A549 (cell line): ENCODE measurements at regions not wholly inside any gene's neighbourhood (a gene's known extent, or its start where the extent isn't known, plus 50 kb on each side); places are given as distances from the start of the nearest gene placed in this dataset.
"Not testable (repeated sequence)": the region's sequence is repeated elsewhere in the genome, so short reads cannot be mapped to it uniquely, and the experiment has no call there.

Experiments
- ATAC-seq, 2 experiments: fragments of 200-7000 bp in 1 of 2; fragments of >200 bp in 1 of 2; cut with Nextera tagmentation in 1 of 2; cut with Tn5 transposase in 1 of 2; 3 replicates each; pipeline versions ENCODE4 v1.8.0 to v1.9.1; 2018 to 2020; ENCODE audit warnings: mild to moderate bottlenecking in 1 of 2, moderate library complexity in 1 of 2
- CTCF ChIA-PET: fragments of 300-600 bp; sonication (Branson Sonifier 250); formaldehyde crosslinking; extraction: SDS; loops from one replicate; lab custom pipeline; 2021; ENCODE audit warnings: antibody characterized with exemption, inconsistent platforms; lab: Yijun Ruan, JAX
- POLR2A ChIA-PET: fragments of 350-600 bp; formaldehyde crosslinking; extraction: SDS; loops from one replicate; lab custom pipeline; 2021; ENCODE audit warnings: antibody characterized with exemption, inconsistent platforms; lab: Yijun Ruan, JAX
- DNase-seq, 2 experiments: peaks; one replicate each; pipeline versions ENCODE4 v3.0.0 to v3.0.0-alpha.2; 2011 to 2016; ENCODE audit warnings: low read depth in 1 of 2, low spot score in 1 of 2
- FAIRE-seq: peaks from 2 replicates; lab custom pipeline; 2011; peaks lifted over from hg19 to GRCh38; lab: Jason Lieb, UNC
- H3K27ac ChIP-seq, 2 experiments: fragments of >200 bp; sonication (Bioruptor Twin); formaldehyde crosslinking; 3 replicates each; pipeline ENCODE4 v1.5.1; 2016 to 2017
- H3K4me1 ChIP-seq: fragments of >200 bp; sonication (Bioruptor Twin); formaldehyde crosslinking; 3 replicates; pipeline ENCODE4 v1.6.1; 2016
- H3K4me2 ChIP-seq: fragments of >200 bp; sonication (Bioruptor Twin); formaldehyde crosslinking; 3 replicates; pipeline ENCODE4 v1.6.1; 2016
- H3K4me3 ChIP-seq: fragments of >200 bp; sonication (Bioruptor Twin); formaldehyde crosslinking; 3 replicates; pipeline ENCODE4 v1.5.1; 2016
- H3K9me3 ChIP-seq: fragments of >200 bp; sonication (Bioruptor Twin); formaldehyde crosslinking; 3 replicates; pipeline ENCODE4 v1.6.1; 2016
- CBX8 ChIP-seq: fragments of 200-600 bp; sonication (generic); IDR thresholded peaks from 2 replicates; pipeline ENCODE4 v1.6.1; 2016
- EHMT2 ChIP-seq: fragments of 200-600 bp; sonication (generic); IDR thresholded peaks from 2 replicates; pipeline ENCODE4 v1.6.1; 2016; ENCODE audit warnings: antibody characterized with exemption, low read depth, mild to moderate bottlenecking, moderate library complexity
- HOXA7 ChIP-seq: fragments of 250-450 bp; sonication (Bioruptor Pico); IDR thresholded peaks from 2 replicates; pipeline ENCODE4 v1.5.0; 2020; ENCODE audit warnings: mild to moderate bottlenecking, moderate library complexity
- HOXB13 ChIP-seq: fragments of 250-450 bp; sonication (Bioruptor Pico); IDR thresholded peaks from 2 replicates; pipeline ENCODE4 v1.5.0; 2020; ENCODE audit warnings: low read depth, mild to moderate bottlenecking, moderate library complexity
- JUNB ChIP-seq: fragments of >200 bp; sonication (Bioruptor Twin); formaldehyde crosslinking; IDR thresholded peaks from 2 replicates; pipeline ENCODE4 v1.6.1; 2016
- NPAS2 ChIP-seq: fragments of 250-450 bp; sonication (Bioruptor Pico); IDR thresholded peaks from 2 replicates; pipeline ENCODE4 v1.8.0; 2022; ENCODE audit warnings: mild to moderate bottlenecking, moderate library complexity, borderline replicate concordance
- POLR2A ChIP-seq: IDR thresholded peaks from 2 replicates; pipeline ENCODE4 v1.6.1; 2012; ENCODE audit warnings: mild to moderate bottlenecking, low read length
- RAD21 ChIP-seq, 2 experiments: fragments of >200 bp in 1 of 2; sonication (Bioruptor Twin) in 1 of 2; formaldehyde crosslinking in 1 of 2; IDR thresholded peaks in 1 of 2; conservative IDR thresholded peaks in 1 of 2; 2 replicates in 1 of 2; 3 replicates in 1 of 2; pipeline ENCODE4 v1.6.1; 2012 to 2018; ENCODE audit warnings: inconsistent platforms in 1 of 2
- RARB ChIP-seq: fragments of 250-450 bp; sonication (Bioruptor Pico); IDR thresholded peaks from 2 replicates; pipeline ENCODE4 v1.8.0; 2021; ENCODE audit warnings: mild to moderate bottlenecking, moderate library complexity
- RCOR1 ChIP-seq: fragments of 150-350 bp; IDR thresholded peaks from 2 replicates; pipeline ENCODE4 v1.6.1; 2014; ENCODE audit warnings: antibody characterized with exemption, low read length, low read depth
- TP53 ChIP-seq: fragments of 250-450 bp; sonication (Bioruptor Pico); IDR thresholded peaks from 2 replicates; pipeline ENCODE4 v1.5.0; 2021; ENCODE audit warnings: mild to moderate bottlenecking, moderate library complexity
- ZC3H11A ChIP-seq: fragments of 450-650 bp; IDR thresholded peaks from 2 replicates; pipeline ENCODE4 v1.6.1; 2014; ENCODE audit warnings: antibody characterized with exemption, mild to moderate bottlenecking
- ZFP36 ChIP-seq: fragments of 450-650 bp; IDR thresholded peaks from 2 replicates; pipeline ENCODE4 v1.6.1; 2014; ENCODE audit warnings: borderline replicate concordance; ENCODE audit not compliant: partially characterized antibody
- ZSCAN20 ChIP-seq: fragments of 250-450 bp; sonication (Bioruptor Pico); IDR thresholded peaks from 2 replicates; pipeline ENCODE4 v1.8.0; 2022; ENCODE audit warnings: mild to moderate bottlenecking, moderate library complexity
- WGBS: methylation state at CpG from one replicate; pipeline ENCODE4 v1.1.6; 2017; ENCODE audit errors: missing lambda C conversion rate; 5-methylcytosine and 5-hydroxymethylcytosine counted together
- TF ChIP-seq, protein P1 (sequence below): IDR thresholded peaks from 2 replicates; pipeline ENCODE4 v1.6.1; 2012; ENCODE audit warnings: low read depth, borderline replicate concordance
- TF ChIP-seq, protein P2 (sequence below): fragments of 250-450 bp; sonication (Bioruptor Pico); IDR thresholded peaks from 2 replicates; pipeline ENCODE4 v1.5.0; 2020; ENCODE audit warnings: low read depth, mild to moderate bottlenecking, moderate library complexity
- TF ChIP-seq, protein P3 (sequence below): fragments of >200 bp; sonication (Bioruptor Twin); formaldehyde crosslinking; IDR thresholded peaks from 3 replicates; pipeline ENCODE4 v1.6.1; 2016
- TF ChIP-seq, protein P4 (sequence below): IDR thresholded peaks from 2 replicates; pipeline ENCODE4 v1.6.1; 2012
- TF ChIP-seq, protein P5 (sequence below): fragments of 250-450 bp; sonication (Bioruptor Pico); IDR thresholded peaks from 2 replicates; pipeline ENCODE4 v1.5.0; 2021; ENCODE audit warnings: mild to moderate bottlenecking, moderate library complexity, borderline replicate concordance
- TF ChIP-seq, protein P6 (sequence below): fragments of 150-350 bp; IDR thresholded peaks from 2 replicates; pipeline ENCODE4 v1.6.1; 2014; ENCODE audit warnings: low read depth, mild to moderate bottlenecking, low read length

DNA sequence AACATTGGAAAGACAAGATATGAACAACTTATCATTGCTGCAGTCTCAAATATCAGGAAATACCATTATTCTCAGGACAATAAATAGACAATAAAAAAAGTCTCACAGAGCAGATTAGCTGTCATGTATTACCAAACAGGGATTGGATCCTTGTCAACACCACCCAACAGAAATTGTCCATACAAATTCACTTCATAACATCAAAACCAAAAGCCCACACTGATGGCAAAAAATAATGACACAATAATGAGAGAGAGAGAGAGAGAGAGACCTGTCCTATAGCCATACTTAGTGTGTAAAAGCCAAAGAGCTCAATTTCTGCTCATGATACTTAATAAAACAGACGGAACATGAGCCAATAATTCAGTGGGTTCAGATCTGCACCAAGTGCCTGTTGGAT, 96.5 kb downstream of the PPIAL4G start:
- Histone ChIP-seq H3K9me3 (no peaks in the 10 kb centered on the region), H3K4me2 (no peak overlapping the region), H3K4me3 (no peak overlapping the region), H3K4me1 (peaks cover 5% of the 10 kb centered on the region; the same call in 1 of the 3 replicates), H3K27ac (no peak overlapping the region)
- WGBS: 98% methylated on average over 1 of the region's 1 CpG
- CTCF ChIA-PET: no interaction called here
- FAIRE-seq (no peak), DNase-seq (no peak), ATAC-seq (no peak)
- POLR2A ChIA-PET: interaction anchor here (0.6 kb wide), 1 partner anchor 1302 kb away, joined by 3 read pairs; no protein-coding TSS in a partner anchor
- TF ChIP-seq RAD21 (conservative IDR thresholded peaks at IDR 0.05 in 1 of 2, IDR thresholded peaks at IDR 0.05 in 1 of 2) (no peak), EHMT2 (no peak), RCOR1 (no peak), CBX8 (no peak), HOXB13 (CRISPR knock-in tag) (no peak), JUNB (no peak), HOXA7 (CRISPR knock-in tag) (no peak), NPAS2 (no peak), POLR2A (no peak), ZFP36 (no peak)
- TF ChIP-seq, protein P1, sequence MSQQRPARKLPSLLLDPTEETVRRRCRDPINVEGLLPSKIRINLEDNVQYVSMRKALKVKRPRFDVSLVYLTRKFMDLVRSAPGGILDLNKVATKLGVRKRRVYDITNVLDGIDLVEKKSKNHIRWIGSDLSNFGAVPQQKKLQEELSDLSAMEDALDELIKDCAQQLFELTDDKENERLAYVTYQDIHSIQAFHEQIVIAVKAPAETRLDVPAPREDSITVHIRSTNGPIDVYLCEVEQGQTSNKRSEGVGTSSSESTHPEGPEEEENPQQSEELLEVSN: no peak
- TF ChIP-seq, protein P2, sequence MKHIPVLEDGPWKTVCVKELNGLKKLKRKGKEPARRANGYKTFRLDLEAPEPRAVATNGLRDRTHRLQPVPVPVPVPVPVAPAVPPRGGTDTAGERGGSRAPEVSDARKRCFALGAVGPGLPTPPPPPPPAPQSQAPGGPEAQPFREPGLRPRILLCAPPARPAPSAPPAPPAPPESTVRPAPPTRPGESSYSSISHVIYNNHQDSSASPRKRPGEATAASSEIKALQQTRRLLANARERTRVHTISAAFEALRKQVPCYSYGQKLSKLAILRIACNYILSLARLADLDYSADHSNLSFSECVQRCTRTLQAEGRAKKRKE (CRISPR knock-in tag): no peak

DNA sequence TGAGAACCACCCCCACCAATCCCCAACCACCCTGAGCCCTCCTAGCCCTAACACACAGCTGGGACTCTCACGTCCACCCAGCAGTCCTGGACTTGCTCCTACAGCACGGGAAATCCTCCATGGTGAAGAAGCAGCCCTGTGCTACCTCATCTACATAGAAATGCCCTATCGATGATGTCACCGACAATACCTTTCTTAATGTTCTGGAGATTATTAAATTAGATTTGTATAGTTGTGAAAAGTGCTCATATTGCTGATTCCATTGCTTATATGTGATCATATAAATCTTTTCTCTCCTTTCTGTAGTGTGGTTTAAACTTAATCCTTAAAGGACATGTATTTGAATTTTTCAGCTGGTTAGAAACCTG, 97.1 kb downstream of the PPIAL4G start:
- POLR2A ChIA-PET, H3K4me3 ChIP-seq, DNase-seq, FAIRE-seq, H3K4me2 ChIP-seq, ATAC-seq, H3K27ac ChIP-seq, H3K9me3 ChIP-seq, H3K4me1 ChIP-seq: not testable (repeated sequence)
- CTCF ChIA-PET: interaction anchor here (1.2 to 1.5 kb wide), 2 partner anchors 9 to 14 kb away, joined by 3 to 6 read pairs; no protein-coding TSS in a partner anchor
- 80% methylated on average over 4 of the region's 4 CpGs for WGBS

DNA sequence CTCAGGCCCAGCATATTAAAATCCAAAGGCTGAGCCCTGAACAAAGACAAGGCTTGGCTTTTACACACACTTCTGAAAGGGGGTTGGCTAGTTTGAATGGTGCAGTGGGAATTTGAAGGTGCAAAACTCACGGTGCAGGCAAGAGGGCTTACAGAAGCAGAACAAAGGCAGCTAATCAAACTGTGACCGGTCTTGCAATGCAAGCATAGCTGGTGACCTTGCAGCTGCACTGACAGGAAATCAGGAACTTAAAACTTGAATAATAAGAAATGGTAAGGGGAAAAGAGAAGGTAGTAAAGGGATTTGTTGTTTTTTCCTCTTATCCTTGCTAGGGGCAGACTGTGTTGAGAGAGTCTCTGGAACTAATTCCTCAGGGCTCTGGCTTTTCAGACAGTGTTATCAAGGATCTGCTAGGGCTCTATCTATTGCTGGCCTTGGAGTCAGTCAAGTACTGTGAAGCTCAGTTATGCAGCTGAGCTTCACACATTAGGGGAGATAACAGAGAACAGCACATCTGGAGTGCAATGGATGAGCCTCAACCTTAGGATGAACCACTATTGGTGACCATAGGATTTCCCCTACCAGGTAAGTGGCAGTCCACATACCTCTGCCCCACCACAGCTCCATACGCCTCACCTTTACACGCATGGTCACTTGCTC, 97.6 kb downstream of the PPIAL4G start:
- DNase-seq: no peak
- no peak for TF ChIP-seq ZSCAN20 (CRISPR knock-in tag)
- TF ChIP-seq RARB (CRISPR knock-in tag): no peak
- TF ChIP-seq, protein P3, sequence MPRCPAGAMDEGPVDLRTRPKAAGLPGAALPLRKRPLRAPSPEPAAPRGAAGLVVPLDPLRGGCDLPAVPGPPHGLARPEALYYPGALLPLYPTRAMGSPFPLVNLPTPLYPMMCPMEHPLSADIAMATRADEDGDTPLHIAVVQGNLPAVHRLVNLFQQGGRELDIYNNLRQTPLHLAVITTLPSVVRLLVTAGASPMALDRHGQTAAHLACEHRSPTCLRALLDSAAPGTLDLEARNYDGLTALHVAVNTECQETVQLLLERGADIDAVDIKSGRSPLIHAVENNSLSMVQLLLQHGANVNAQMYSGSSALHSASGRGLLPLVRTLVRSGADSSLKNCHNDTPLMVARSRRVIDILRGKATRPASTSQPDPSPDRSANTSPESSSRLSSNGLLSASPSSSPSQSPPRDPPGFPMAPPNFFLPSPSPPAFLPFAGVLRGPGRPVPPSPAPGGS: no peak
- no peak for TF ChIP-seq TP53 (CRISPR knock-in tag)
- TF ChIP-seq ZFP36: no peak
- TF ChIP-seq, protein P4, sequence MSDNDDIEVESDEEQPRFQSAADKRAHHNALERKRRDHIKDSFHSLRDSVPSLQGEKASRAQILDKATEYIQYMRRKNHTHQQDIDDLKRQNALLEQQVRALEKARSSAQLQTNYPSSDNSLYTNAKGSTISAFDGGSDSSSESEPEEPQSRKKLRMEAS: no peak
- no peak for TF ChIP-seq ZC3H11A
- TF ChIP-seq, protein P5, sequence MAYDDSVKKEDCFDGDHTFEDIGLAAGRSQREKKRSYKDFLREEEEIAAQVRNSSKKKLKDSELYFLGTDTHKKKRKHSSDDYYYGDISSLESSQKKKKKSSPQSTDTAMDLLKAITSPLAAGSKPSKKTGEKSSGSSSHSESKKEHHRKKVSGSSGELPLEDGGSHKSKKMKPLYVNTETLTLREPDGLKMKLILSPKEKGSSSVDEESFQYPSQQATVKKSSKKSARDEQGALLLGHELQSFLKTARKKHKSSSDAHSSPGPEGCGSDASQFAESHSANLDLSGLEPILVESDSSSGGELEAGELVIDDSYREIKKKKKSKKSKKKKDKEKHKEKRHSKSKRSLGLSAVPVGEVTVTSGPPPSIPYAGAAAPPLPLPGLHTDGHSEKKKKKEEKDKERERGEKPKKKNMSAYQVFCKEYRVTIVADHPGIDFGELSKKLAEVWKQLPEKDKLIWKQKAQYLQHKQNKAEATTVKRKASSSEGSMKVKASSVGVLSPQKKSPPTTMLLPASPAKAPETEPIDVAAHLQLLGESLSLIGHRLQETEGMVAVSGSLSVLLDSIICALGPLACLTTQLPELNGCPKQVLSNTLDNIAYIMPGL: no peak
- TF ChIP-seq, protein P6, sequence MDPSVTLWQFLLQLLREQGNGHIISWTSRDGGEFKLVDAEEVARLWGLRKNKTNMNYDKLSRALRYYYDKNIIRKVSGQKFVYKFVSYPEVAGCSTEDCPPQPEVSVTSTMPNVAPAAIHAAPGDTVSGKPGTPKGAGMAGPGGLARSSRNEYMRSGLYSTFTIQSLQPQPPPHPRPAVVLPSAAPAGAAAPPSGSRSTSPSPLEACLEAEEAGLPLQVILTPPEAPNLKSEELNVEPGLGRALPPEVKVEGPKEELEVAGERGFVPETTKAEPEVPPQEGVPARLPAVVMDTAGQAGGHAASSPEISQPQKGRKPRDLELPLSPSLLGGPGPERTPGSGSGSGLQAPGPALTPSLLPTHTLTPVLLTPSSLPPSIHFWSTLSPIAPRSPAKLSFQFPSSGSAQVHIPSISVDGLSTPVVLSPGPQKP: no peak
- WGBS: 60% methylated on average over 4 of the region's 4 CpGs
- Histone ChIP-seq H3K4me3 (no peak overlapping the region), H3K4me1 (peaks cover 5% of the 10 kb centered on the region; the same call in 1 of the 3 replicates), H3K9me3 (no peaks in the 10 kb centered on the region), H3K27ac (no peak overlapping the region), H3K4me2 (no peak overlapping the region)
- no peak for FAIRE-seq
- POLR2A ChIA-PET: no interaction called here
- no peak for ATAC-seq
- CTCF ChIA-PET: interaction anchor here (1.2 to 1.5 kb wide), 2 partner anchors 8 to 14 kb away, joined by 3 to 6 read pairs; no protein-coding TSS in a partner anchor
